Urothelium cell line (cell line): ENCODE measurements at regions not wholly inside any gene's neighbourhood (a gene's known extent, or its start where the extent isn't known, plus 50 kb on each side); places are given as distances from the start of the nearest gene placed in this dataset.
"Not testable (repeated sequence)": the region's sequence is repeated elsewhere in the genome, so short reads cannot be mapped to it uniquely, and the experiment has no call there.

Experiments used
- DNase-seq: peaks from one replicate; pipeline ENCODE4 v3.0.0; 2011; ENCODE audit warnings: low spot score, mixed read lengths
- FAIRE-seq: peaks from 2 replicates; lab custom pipeline; 2011; peaks lifted over from hg19 to GRCh38; lab: Jason Lieb, UNC

- DNase-seq, FAIRE-seq: not testable (repeated sequence)
Measured at GRCh38 chr13:76243120-76243519, 607.0 kb downstream of the LMO7 start.

GRCh38 chr13:76239031-76239680, 603.0 kb downstream of the LMO7 start:
- no peak for DNase-seq
- no peak for FAIRE-seq

GRCh38 chr13:76231522-76232167, 595.5 kb downstream of the LMO7 start:
- no peak for FAIRE-seq
- DNase-seq: no peak

GRCh38 chr13:76229281-76229680, 593.2 kb downstream of the LMO7 start:
- DNase-seq: no peak

GRCh38 chr13:76226941-76227340, 590.8 kb downstream of the LMO7 start:
- FAIRE-seq (no peak), DNase-seq (no peak)

More at GRCh38 chr13:76229281-76229680, 593.2 kb downstream of the LMO7 start:
- no peak for FAIRE-seq

- no peak for FAIRE-seq
- peak; percentile 3 for DNase-seq
Measured at GRCh38 chr13:76225815-76226489, 589.8 kb downstream of the LMO7 start.

- no peak for FAIRE-seq
- DNase-seq: no peak
Measured at GRCh38 chr13:76223999-76224398, 587.9 kb downstream of the LMO7 start.

- FAIRE-seq: no peak
Measured at GRCh38 chr13:76223565-76223964, 587.4 kb downstream of the LMO7 start.

GRCh38 chr13:76222511-76222910, 586.4 kb downstream of the LMO7 start:
- FAIRE-seq: no peak

More at GRCh38 chr13:76223565-76223964, 587.4 kb downstream of the LMO7 start:
- no peak for DNase-seq

GRCh38 chr13:76216729-76217128, 580.6 kb downstream of the LMO7 start:
- FAIRE-seq: no peak

More at GRCh38 chr13:76222511-76222910, 586.4 kb downstream of the LMO7 start:
- DNase-seq: no peak

GRCh38 chr13:76214001-76214400, 577.9 kb downstream of the LMO7 start:
- DNase-seq (no peak), FAIRE-seq (no peak)

More at GRCh38 chr13:76216729-76217128, 580.6 kb downstream of the LMO7 start:
- no peak for DNase-seq

GRCh38 chr13:76213423-76213904, 577.3 kb downstream of the LMO7 start:
- DNase-seq (no peak), FAIRE-seq (no peak)

- no peak for FAIRE-seq
- DNase-seq: no peak
Measured at GRCh38 chr13:76210262-76210661, 574.1 kb downstream of the LMO7 start.

- FAIRE-seq (no peak), DNase-seq (no peak)
Measured at GRCh38 chr13:76198568-76199163, 562.5 kb downstream of the LMO7 start.

GRCh38 chr13:76189882-76190519, 553.9 kb downstream of the LMO7 start:
- DNase-seq (no peak), FAIRE-seq (no peak)

- FAIRE-seq: no peak
- no peak for DNase-seq
Measured at GRCh38 chr13:76175961-76176725, 540.0 kb downstream of the LMO7 start.

GRCh38 chr13:76168661-76169060, 532.5 kb downstream of the LMO7 start:
- no peak for FAIRE-seq

GRCh38 chr13:76164290-76164689, 528.2 kb downstream of the LMO7 start:
- DNase-seq (no peak), FAIRE-seq (no peak)

More at GRCh38 chr13:76168661-76169060, 532.5 kb downstream of the LMO7 start:
- DNase-seq: no peak

GRCh38 chr13:76163761-76164160, 527.6 kb downstream of the LMO7 start:
- DNase-seq: no peak
- no peak for FAIRE-seq
